ENCODE measurements at regions not wholly inside any gene's neighbourhood (a gene's known extent, or its start where the extent isn't known, plus 50 kb on each side); places are given as distances from the start of the nearest gene placed in this dataset.

DNA sequence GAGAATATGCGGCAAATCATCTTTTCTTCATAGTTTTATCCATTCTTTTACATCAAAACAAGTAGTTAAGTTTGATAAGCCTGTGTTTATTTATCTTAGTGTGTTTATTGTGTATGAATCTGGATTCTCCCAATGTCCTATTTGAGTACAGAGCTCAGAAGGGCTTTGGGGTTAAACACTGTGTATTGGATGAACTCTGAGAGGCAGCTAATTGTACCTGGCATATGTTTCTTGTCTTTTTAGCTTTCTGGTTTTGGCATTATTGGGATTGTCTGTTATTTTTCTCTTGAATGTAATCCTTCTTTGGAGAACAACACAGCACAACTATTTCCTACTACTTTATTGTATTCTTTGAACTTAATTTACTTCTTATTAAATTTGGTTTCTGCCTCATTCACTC, 906.9 kb downstream of the ADGRL2 start:
- DNase-seq = no peak

DNA sequence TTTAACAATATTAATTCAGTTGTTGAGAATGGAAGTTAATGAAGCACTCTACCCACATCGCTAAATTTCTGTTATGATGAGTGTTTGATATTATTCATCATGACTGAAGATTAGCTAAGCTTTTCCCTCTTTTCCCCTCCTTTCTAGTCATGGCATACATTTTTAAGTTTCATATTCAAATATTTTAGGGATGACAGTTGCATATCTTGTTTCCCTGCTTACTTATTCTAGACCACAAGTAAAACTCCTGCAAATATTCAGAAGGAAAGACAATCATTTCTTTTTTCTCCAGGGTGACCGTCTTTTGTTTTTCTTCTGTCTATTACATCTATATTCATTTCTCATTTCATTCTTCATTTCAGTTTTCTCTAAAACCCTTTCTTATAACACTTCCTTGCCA, 906.0 kb downstream of the ADGRL2 start:
- no peak for DNase-seq

- DNase-seq = no peak
These were observed 904.2 kb downstream of the ADGRL2 start for GRCh38 chr1:82704966-82705365.

- DNase-seq = no peak
These were observed 903.7 kb downstream of the ADGRL2 start for GRCh38 chr1:82704393-82704792.

DNA sequence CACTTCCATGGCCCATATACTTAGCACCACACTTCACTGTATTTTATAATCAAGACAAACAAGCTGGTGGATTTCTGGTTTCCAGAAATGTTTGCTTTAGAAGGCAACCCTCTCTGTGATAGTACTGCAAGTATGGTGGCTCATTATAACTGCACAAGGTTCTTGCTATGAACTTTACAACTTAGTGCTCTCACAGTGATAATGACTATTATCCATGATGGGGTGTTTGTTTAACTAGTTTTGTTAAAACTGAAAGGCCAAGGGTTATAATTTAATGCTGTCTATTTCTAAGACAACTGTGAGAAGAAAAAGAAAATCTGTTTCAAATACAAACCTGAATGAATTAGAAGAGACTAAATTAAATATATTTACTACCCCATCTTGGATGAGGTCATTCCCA, 903.2 kb downstream of the ADGRL2 start:
- DNase-seq = no peak

DNA sequence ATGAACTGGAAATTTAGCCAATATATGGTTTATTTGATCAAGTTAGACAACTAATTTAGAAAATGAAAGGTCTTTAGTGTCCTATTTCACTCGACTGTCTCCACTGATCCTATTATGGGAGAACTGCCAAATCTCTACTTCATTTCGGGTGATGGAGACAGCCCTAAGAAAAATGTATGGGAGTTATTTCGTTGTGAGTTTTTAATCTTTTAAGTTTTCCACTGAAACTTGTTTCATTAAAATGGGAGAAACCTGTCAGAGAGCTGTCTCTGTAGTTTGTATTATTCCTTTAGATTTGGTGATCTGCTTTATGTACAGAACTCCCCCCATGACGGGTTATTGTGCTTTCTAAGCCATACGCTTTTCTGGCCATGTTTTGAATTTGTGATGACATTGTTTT, 899.7 kb downstream of the ADGRL2 start:
- DNase-seq = no peak

DNA sequence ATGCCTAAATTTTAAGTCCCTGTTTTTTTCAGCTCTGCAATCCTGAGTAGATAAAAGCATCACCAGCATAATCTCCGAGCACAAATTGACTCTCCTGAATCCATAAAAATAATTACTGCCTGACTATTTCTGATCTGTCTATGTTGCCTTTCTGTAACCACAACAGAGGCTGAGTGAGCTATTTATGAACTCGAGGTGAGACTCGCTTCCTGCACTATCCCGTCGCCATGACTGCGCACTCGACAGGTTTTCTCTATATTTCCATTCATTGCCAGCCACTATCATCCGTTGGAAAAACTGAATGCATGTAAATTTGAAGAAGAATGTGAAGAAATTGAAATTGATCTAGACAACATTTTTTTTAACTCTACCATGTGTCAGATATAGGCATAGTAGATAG, 897.2 kb downstream of the ADGRL2 start:
- DNase-seq = no peak

DNA sequence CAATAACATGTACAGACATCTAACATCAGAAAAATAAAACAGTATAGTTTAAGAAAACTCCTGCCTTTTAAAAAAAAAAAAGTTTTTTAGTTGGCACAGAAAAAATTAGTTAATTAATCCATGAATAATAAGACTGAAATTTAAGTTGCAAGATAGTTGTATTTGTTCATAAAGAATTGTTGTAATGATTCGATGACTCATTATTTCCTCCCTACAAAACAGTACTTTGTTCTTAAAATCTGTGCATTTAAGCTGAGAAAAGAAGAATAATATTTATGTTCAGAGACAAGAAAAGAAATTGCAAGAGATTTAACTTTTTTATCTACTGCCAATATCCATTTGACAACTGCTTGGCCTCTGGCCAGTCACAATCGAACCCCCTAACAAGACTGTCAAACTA, 894.7 kb downstream of the ADGRL2 start:
- DNase-seq = no peak

DNA sequence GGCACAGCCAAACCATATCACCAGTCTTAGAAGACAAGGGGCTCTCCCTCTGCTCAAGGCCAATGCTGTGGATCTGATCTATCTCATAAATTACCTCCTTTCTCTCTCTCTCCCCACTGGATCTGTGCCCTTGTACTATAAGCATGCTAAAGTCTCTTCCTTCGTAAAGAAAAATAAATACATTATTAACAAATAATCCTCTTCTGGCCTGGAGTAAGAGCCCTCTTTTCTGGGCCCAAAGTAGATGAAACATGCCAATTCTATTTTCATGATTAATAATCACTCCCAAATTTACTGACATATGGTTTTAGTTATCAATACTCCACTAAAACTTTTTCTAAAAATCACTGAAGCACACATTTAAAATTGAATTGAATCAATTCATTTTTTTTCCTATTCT, 889.7 kb downstream of the ADGRL2 start:
- DNase-seq = no peak

DNA sequence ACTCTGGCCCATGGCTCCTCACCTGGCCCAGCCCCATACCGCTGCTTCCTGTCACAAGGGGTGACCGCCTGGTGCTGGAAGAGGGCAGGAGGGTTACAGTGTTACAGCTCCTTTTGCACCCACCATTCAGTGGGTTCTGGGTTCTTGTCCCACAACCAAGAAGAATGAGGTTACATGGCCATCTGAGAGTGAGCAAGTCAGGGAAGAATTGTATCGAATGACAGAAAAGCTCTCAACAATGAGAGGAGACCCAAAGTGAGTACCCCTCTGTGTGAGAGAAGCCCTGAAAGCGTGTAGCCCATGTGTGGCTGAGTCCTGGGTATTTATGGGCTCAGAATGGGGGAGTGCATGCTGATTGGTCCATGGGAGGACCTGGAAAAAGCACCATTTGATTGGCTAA, 888.5 kb downstream of the ADGRL2 start:
- DNase-seq = no peak

DNA sequence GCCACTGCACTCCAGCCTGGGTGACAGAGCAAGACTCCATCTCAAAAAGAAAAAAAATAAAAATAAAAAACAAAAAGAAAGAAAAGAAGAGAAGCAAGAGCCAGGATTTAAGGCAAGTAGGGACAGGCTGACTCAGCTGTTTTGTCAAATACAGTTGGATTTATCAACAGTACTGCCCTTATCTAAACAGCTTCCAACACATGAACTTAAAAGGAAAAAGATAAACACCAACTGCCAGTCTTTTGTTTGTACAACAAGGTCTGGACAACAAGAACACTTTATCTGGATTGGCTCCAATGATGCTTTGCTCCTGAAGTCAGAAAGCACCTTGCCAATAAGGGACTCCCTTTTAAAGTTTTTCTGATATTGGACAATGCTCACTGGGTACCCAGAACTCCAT, 886.0 kb downstream of the ADGRL2 start:
- no peak for DNase-seq

DNA sequence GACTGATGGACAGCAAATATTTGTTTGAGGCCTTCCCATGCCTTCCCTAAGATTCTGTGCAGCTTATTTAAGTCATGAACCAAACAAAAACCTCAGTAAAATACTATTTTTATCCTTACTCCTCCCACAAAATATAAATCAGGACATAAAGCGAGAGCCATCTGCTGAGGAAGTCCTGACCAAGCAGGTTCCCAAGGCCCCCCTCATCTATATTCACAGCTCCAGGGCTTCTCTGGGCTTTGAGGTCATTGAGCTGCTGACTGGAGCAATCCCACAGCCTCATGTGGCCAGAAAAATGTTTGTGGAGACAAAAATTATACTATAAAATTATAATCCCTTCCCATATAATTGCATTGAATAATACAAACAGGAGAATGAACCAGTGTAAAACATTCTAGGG, 846.2 kb downstream of the ADGRL2 start:
- no peak for DNase-seq

- no peak for DNase-seq
These were observed 845.6 kb downstream of the ADGRL2 start for GRCh38 chr1:82646336-82646735.

- no peak for DNase-seq
These were observed 843.6 kb downstream of the ADGRL2 start for GRCh38 chr1:82644186-82644915.

DNA sequence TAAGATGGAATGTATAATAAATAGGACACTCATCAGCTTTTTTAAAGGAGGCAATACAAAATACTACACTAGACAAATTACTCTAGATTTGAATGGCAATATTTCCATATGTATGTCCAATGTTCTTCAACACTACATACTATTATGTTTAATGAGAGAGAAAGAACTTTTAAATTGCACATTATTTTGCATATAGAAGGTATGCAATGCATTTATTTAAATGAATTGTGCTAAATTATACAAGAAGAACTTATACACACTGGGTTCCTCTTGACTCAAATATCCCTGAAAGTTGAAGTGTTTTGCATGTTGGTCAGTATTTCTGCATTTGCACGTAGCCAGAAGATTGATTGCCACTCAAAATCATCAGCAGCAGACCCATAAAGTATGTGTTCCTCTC, 839.6 kb downstream of the ADGRL2 start:
- DNase-seq = no peak

DNA sequence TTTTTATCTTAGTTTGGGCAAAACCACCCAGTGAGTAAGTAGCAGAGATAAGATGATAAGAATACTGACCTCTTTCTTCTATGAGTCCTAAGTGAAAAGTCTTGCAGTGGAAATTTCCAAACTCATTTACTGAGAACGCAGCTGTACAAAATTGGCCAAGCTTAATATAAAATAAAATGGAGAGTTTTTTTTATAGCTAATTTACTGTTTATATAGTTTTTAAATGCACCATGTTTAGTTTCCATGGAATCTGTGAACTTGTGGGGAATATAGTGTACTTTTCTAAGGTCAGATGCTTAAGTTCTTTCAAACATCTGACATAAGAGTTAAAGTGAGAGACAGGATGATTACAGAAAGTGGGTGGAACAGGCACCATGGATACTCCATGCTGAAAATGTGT, 833.5 kb downstream of the ADGRL2 start:
- no peak for DNase-seq

GRCh38 chr1:82632155-82632554, 831.4 kb downstream of the ADGRL2 start:
- no peak for DNase-seq

GRCh38 chr1:82628887-82629286, 828.2 kb downstream of the ADGRL2 start:
- no peak for DNase-seq

DNA sequence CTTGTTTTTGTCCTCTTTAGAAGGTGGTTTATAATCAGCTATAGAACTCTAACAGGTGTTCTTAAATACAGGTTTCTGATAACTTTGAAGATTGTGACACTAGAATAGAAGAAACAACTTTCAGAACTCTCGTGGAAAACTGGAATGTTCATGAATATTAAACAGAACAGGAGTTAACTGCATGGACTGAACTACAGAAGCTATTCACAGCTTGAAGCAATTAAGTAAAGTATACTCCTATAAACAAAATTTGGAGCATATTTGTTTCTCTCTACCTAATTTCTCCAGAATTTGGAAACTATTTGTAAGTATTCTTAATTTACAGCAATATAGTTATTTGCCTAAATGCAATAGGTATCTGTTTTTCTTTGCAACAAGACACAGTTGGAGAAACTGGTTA, 824.8 kb downstream of the ADGRL2 start:
- no peak for DNase-seq

GRCh38 chr1:82621076-82621475, 820.3 kb downstream of the ADGRL2 start:
- no peak for DNase-seq

GRCh38 chr1:82614090-82614489, 813.4 kb downstream of the ADGRL2 start:
- no peak for DNase-seq

GRCh38 chr1:82612986-82613385, 812.3 kb downstream of the ADGRL2 start:
- no peak for DNase-seq

DNA sequence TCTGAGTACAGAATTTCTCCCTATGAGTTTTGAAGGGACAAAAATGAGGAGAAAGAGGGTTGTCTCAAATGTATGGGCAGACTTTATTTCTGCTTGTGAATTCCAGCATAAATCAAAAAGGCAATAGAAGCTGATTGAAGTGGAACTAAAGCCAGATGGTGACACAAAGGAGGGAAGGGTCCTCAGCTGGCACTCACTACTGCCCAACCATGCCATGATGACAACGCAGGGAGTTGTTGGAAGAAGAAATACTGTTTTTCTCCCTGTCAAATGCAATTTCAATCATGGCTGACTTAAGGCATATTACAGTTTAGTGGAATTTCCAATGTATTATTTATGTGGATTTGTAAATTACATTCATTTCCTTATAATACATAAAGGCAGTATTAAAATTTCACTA, 805.8 kb downstream of the ADGRL2 start:
- DNase-seq = no peak

- no peak for DNase-seq
These were observed 803.8 kb downstream of the ADGRL2 start for GRCh38 chr1:82604524-82604923.

GRCh38 chr1:82600314-82600713, 799.6 kb downstream of the ADGRL2 start:
- DNase-seq = no peak

GRCh38 chr1:82598812-82599211, 798.1 kb downstream of the ADGRL2 start:
- no peak for DNase-seq
